HG03108 (cell line): ENCODE measurements at regions not wholly inside any gene's neighbourhood (a gene's known extent, or its start where the extent isn't known, plus 50 kb on each side); places are given as distances from the start of the nearest gene placed in this dataset.

Source experiments
- ATAC-seq: cut with Tn5 transposase; IDR thresholded peaks from one replicate; pipeline ENCODE4 v1.9.1; 2021; ENCODE audit warnings: moderate library complexity; ENCODE audit not compliant: unreplicated experiment

DNA sequence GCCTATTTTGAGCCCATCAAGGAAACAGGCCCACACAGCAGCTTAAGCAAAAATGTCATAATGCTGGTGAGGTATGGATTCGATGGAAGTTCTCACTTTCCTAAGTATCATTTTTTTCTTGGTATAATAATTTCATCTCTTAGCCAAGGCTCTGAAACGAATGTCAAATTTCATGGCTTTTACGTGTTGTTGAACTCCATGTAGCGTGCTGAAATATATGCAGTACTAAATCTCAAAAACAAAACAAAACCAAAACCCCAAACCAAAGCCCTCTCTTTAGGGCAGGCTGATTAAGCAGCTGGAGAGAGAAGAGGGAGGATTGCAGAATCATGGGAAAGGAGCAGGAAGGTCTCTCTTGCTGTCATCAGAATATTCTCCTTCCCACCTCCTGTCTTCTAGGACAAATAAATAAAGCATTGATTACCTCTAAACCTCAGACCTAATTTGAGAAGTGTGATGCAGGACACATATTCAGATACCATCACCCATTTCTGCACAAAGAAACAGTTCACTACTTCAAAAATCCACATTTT is 58.3 kb downstream of the TMEM174 start:
- no peak for ATAC-seq

- no peak for ATAC-seq
Observed at GRCh38 chr5:73230264-73231245, 57.6 kb downstream of the TMEM174 start.

- no peak for ATAC-seq
Observed at GRCh38 chr5:73229271-73229670, 56.3 kb downstream of the TMEM174 start.

DNA sequence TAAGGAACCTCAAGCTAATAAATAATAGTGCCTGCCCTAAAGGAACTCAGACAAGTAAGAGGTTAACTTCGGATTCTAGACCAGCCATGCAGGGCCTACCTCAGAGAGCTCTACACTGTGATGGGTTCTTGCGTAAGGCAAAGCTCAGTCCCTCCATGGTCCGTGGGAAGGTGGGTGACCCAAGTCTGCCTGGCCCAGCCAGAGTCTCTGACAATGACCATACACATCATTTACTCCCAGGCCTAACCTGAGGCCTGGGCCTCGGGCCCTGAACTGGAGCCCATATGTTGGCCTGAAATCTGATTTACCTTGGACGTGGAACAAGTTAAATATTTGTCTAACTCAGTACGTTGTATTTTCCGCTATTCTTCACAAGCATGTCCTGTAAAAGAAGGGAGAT is 55.1 kb downstream of the TMEM174 start:
- no peak for ATAC-seq
